ENCODE measurements at regions not wholly inside any gene's neighbourhood (a gene's known extent, or its start where the extent isn't known, plus 50 kb on each side); places are given as distances from the start of the nearest gene placed in this dataset.

- Mint-ChIP-seq H3K4me3 (ENCODE audit: unreplicated experiment) (no peak overlapping the region), H3K4me1 (ENCODE audit: low read depth) (no peaks in the 10 kb centered on the region), H3K27ac (ENCODE audit: unreplicated experiment) (no peak overlapping the region), H3K36me3 (ENCODE audit: low read depth) (no peaks in the 10 kb centered on the region), H3K27me3 (ENCODE audit: low read depth) (peaks cover 19% of the 10 kb centered on the region), H3K9me3 (ENCODE audit: low read depth) (no peaks in the 10 kb centered on the region)
- no peak for TF ChIP-seq CTCF (IDR thresholded peaks at IDR 0.05)
- DNase-seq (ENCODE audit: low spot score), result no peak
These were observed 721.9 kb downstream of the PTPRU start for GRCh38 chr1:29958271-29958670.

- DNase-seq (ENCODE audit: low spot score), result no peak
- Mint-ChIP-seq H3K36me3 (ENCODE audit: low read depth) (no peaks in the 10 kb centered on the region), H3K27ac (ENCODE audit: unreplicated experiment) (no peak overlapping the region), H3K4me1 (ENCODE audit: low read depth) (no peaks in the 10 kb centered on the region), H3K9me3 (ENCODE audit: low read depth) (no peaks in the 10 kb centered on the region), H3K4me3 (ENCODE audit: unreplicated experiment) (no peak overlapping the region), H3K27me3 (ENCODE audit: low read depth) (peaks cover 17% of the 10 kb centered on the region)
- TF ChIP-seq CTCF (IDR thresholded peaks at IDR 0.05), result no peak
These were observed 720.2 kb downstream of the PTPRU start for GRCh38 chr1:29956349-29957030.

DNA sequence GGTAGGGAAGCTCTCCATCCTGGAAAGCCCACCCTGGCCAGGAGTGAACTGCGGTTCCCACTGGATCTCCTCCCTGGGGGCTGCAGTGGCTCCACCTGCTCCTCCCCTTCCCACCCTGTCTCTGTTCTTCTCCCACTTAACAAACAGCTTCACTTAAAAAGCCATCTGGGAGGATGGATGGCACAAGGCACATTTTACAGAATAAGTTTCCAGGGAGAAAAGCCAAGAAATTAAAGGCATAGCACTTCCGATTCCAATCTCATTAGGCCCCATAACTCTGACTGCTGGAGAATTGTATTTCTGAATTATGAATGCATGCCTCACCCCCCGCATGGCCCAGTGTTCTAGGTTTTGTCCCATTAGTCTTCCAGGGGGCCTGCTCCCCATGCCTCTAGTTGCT, 718.3 kb downstream of the PTPRU start:
- no peak for DNase-seq (ENCODE audit: low spot score)
- H3K36me3 Mint-ChIP-seq (ENCODE audit: low read depth), result no peaks in the 10 kb centered on the region
- H3K4me3 Mint-ChIP-seq (ENCODE audit: unreplicated experiment), result no peak overlapping the region
- peaks cover 22% of the 10 kb centered on the region for H3K27me3 Mint-ChIP-seq (ENCODE audit: low read depth)
- H3K27ac Mint-ChIP-seq (ENCODE audit: unreplicated experiment), result no peak overlapping the region
- no peak for TF ChIP-seq CTCF (IDR thresholded peaks at IDR 0.05)
- no peaks in the 10 kb centered on the region for H3K4me1 Mint-ChIP-seq (ENCODE audit: low read depth)
- H3K9me3 Mint-ChIP-seq (ENCODE audit: low read depth), result no peaks in the 10 kb centered on the region

- Mint-ChIP-seq H3K36me3 (ENCODE audit: low read depth) (no peaks in the 10 kb centered on the region), H3K27ac (ENCODE audit: unreplicated experiment) (no peak overlapping the region), H3K4me1 (ENCODE audit: low read depth) (no peaks in the 10 kb centered on the region), H3K27me3 (ENCODE audit: low read depth) (peaks cover 24% of the 10 kb centered on the region), H3K4me3 (ENCODE audit: unreplicated experiment) (no peak overlapping the region), H3K9me3 (ENCODE audit: low read depth) (no peaks in the 10 kb centered on the region)
- no peak for DNase-seq (ENCODE audit: low spot score)
- TF ChIP-seq CTCF (IDR thresholded peaks at IDR 0.05), result no peak
These were observed 717.6 kb downstream of the PTPRU start for GRCh38 chr1:29953961-29954360.

DNA sequence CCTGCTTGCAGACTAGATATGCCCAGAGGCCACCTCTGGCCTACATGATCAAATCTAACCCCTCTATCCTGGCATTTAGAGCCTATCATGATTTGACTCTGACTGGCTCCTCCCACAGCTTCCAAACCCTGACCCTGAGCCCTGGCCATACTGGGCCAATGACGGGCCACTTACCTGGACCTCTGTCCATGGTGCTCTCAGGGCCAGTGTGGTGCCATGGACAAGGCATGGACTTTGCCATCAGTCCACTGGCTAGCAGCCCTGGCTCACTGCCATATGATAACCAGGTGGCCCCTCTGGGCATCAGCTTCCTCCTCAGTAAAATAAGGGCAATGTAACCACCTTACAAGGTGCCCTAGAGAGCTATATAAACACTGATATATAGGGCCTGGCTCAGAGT, 713.4 kb downstream of the PTPRU start:
- Mint-ChIP-seq H3K27me3 (ENCODE audit: low read depth) (peaks cover 44% of the 10 kb centered on the region), H3K27ac (ENCODE audit: unreplicated experiment) (no peak overlapping the region), H3K9me3 (ENCODE audit: low read depth) (no peaks in the 10 kb centered on the region), H3K4me1 (ENCODE audit: low read depth) (no peaks in the 10 kb centered on the region), H3K4me3 (ENCODE audit: unreplicated experiment) (no peak overlapping the region), H3K36me3 (ENCODE audit: low read depth) (no peaks in the 10 kb centered on the region)
- TF ChIP-seq CTCF (IDR thresholded peaks at IDR 0.05), result no peak
- DNase-seq (ENCODE audit: low spot score), result no peak
